HG03575 (cell line): ENCODE measurements at regions not wholly inside any gene's neighbourhood (a gene's known extent, or its start where the extent isn't known, plus 50 kb on each side); places are given as distances from the start of the nearest gene placed in this dataset.

ENCODE experiments used
- ATAC-seq: cut with Tn5 transposase; IDR thresholded peaks from one replicate; pipeline ENCODE4 v1.9.1; 2021; ENCODE audit not compliant: unreplicated experiment, insufficient number of reproducible peaks, low FRiP score; ENCODE audit errors: extremely low read depth

DNA sequence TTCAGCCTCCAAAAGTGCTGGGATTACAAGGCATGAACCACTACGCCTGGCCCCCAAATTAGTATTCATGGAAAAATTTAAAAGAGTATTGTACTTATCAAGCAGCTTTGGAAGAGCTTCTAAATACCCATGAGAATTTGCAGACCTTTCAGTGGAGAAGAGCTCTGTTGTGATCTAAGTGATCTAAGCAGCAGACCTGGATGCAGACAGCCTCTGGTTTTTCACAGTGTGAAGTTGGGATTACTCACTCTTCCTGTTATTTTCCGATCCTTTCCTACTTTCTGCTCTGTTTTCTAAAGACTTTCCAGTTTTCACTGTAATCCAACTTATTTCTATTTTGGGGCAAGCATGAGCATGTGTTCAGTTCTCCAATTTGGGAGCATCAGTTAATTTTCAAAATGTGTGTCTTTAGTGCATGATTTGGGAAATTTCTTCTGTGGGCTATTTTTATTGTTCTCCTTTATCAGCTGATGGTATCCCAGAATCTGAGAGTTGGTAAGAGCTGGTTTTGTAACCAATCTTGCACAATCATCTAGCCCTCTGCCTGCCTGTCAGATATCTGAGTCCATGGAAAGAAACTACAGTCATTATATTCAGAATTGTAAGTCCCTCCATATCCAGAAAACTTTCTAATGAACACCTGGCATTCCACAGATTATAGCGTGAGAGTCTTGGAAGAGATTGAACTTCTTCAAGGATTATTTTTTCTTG lies 207.7 kb upstream of the DTNBP1 start:
- ATAC-seq: no peak

DNA sequence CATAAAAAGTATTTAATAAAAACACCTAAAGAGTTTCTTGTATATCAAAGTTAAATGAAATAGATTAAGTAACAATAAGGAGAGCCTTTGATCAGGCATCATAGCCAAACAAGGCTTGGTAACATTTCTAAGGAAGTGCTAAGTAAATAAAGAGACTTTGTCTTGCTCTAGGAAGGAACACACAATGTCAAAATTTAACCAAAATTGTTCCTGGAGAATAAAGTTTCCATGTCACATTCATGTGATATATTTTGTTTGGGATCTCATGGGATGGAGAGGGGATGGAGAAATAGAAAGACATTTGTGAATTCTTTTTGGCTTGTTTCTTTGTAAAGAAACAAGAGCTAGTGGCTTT lies 201.9 kb upstream of the DTNBP1 start:
- ATAC-seq: no peak

DNA sequence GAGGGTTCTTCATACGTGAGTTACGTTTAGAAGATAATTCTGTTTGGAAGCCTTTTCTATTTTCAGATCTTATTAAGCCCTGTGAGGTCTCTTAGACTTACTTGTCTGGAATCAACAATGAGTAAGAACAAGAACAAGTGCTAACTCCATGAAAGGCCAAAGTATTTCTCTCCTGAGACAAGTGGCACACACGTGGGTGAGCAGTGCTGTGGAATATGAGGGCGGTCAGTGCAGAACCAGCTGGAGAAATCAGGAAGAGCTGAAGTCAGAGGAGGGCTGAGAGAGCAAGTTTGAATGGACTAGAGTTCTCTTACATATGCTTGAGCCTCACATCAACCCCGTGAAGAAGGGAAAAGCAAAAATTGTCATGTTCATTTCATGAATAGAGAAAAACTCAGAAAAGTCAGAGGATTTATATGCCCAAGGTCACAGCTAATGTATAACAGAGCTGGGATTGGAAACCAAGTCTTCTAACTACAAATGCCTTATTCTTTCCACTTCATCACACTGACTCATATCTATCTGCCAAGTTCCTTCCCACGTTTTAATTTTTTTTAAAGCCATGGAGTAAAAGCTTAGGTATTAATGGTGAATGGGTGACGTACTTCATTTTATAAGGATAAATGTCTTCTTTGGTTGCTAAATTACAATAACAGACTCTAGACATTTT lies 201.3 kb upstream of the DTNBP1 start:
- no peak for ATAC-seq

DNA sequence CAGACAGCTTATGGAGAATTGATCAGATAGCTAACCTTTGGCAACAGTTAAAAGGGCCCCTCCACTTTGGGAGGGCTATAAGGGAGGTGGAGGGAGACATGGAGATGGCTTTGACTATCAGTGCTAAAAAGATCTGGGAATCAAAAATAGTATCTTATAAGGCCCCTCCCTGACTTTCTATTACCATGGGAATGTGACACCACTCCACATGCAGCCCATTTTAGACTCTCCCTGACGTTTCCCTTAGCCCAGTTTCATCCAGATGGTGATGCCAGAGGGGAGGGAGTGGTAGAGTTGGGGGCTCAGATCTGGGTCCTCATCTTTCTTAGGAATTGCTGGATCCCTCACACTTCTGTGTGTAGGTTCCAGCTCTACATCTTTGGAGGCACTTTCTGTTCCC lies 200.0 kb upstream of the DTNBP1 start:
- no peak for ATAC-seq

DNA sequence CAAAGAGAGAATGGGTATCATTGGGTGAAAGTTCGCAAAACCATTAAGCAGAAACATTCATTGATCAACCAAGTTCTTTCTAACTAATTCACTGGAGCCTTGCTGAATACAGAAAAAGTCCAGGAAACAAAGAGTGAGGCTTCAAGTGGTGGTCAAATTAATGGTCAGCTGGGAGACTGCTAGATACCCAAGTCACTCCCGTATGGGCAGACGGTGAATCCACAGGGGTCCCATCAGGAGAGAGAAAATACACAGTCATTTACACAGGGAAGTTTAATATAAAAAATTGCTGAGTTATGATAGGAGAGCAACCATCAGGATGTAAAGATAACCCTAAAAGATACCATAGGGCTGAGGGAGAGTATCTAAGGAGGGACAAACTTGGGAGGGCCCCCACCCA lies 198.7 kb upstream of the DTNBP1 start:
- ATAC-seq: no peak

DNA sequence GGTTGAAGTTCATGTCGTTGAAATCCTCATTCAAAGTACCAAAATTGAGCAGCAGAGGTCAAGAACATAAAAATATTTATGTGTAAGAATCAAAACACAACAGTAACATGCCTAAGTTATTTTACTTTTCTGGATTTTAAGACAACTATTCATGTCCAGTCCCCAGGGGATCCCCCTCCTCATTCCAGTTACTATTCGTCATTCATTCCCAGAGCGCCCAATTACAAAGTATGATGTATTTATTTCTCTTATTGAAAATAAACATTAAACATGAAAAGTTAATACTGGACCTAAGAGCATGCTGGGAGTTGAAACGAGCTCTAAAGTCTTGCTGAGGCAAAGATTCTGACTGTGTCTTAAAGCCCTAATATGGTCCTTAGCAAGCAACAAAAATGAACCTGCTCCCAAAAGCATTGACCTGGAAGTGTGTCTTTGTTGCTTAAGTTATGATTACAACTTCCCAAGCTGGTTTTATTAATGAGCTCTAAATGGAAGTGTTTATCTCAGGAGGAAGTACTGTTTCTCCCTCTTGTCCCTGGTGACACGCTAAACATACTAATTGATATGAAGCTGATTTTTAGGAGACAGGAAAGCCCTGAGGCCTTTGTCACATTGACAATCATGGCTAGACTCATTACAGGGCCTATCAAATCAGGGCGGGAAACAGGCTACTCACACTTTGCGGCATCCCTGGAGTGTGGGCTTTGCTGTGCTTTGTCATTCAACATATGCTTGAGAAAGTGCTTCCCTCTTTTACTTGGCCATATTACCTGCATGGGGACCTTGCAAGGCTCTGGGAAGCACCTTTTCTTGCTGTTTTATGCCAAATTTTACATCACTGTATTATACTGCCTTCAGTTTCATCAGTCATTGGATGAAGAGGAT lies 192.2 kb upstream of the DTNBP1 start:
- no peak for ATAC-seq

DNA sequence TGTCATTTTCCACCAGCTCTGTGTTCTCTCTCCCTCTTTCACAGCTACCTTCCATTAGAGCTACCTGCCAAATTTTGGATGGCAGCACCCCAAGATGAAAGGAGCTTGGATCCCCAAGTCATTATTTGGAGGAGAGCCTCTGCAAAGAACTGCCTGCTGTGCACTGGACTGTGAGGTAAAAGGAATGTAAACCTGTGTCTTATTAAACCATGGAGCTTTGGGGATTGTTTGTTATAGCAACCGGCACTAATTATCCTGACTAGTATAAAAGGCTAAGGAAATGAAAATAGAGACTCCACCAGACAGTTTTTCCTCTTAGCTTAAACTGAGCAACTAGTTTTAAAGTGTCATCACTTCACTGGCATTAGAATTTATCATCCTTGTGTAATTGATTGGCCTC lies 191.6 kb upstream of the DTNBP1 start:
- ATAC-seq: no peak

DNA sequence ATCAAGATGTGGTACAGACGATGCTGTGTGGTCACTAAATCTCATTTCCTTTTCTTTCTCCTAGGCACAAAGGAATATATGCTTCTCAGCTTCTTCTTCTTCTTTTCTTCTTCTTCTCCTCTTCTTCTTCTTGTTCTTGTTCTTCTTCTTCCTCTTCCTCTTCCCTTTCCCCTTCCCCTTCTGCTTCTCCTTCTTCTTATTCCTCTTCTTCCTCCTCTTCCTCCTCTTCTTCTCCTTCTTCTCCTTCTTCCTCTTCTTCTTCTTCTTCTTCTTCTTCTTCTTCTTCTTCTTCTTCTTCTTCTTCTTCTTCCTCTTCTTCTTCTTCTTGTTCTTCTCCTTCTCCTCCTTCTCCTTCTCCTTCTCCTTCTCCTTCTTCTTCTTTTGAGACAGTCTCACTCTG lies 190.4 kb upstream of the DTNBP1 start:
- ATAC-seq: no peak

DNA sequence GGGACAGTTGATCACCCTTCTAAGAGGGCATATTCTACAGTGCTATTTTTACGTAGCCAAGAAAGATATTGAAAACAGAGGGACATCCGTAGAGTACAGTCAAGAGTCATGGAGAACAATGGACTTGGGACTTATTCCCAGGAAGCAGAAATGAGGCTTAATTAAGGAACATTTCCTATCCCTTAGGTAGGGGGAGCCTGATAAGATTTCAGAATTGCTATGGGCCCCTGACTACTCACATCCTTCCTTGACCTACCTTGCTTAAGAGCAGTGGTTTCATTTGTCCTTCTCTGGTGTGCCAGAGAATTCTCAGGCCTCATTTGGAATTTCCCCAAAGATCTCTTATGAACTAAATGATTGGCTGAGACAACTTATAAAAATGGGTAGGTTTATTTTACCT lies 189.5 kb upstream of the DTNBP1 start:
- no peak for ATAC-seq

DNA sequence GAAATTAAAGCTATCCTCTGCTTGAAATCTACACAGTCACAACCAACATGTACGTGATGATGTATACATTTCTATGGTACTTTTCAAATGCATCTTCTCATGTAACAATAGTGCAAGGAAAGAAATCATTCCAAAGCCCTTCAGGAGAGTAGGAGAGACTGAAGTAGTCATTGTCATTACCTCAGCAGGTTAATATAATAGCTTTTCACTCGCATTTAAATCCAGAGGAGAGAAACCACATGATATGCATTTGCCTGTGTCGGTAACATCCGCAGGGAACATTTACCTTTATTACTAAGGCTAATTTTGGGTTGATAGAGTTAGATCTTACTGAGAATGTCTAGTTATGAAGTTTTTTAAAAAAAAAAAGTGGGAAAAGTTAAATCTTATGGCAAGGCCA lies 186.6 kb upstream of the DTNBP1 start:
- no peak for ATAC-seq

DNA sequence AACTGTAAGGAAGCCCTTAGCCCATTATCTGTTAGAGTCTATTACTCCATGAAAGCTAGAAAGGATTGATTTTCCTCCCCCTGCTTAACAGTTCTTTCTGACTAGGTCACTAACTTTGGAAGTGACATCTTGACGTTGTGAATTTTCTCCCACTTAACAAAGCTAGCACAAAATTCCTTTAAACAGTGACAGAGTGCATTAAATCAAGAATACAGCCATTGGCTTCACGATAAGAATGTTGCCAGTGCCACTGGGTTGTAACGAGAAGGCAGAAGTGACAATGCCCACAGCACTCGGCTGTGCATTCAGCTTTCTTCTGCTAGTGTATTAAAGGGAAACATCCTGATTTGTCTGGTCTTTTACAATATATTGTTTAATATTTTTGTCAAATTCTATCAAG lies 182.7 kb upstream of the DTNBP1 start:
- no peak for ATAC-seq

DNA sequence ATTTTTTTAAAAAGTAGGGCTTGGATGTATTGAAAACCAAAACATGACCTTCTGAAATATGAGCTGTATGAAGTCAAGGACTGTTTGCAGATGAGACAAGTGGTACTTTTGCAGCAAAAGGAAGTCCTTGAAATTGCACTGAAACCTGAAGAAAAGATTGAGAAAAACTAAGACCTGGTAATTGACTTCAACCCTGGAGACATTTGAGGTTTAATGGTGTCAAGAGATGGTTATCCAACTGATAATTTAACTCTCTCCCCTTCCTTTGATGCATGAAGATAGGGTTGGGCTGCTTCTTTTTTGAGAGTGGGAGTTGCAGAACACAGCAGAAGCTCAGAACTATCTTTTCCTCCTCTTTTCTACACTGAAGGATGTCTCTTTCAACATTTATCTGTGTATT lies 180.9 kb upstream of the DTNBP1 start:
- no peak for ATAC-seq

DNA sequence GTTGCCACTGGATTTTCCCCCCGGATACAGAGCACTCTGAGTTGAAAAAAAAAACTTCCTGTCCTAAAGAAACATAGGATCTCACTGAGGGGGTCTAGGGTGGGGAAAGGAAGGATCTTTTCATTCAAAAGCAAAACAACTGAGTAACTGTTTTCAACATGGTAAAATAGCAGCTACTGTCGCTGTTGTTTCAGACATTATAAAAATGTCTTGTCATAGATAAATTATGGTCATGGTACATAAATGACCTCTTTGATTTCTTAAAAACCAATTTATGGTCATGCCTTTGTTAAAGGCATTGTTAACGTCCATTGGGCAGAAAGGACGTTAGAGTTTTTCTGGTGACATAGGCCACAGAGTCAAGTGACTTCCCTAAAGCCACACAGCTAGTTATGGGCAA lies 180.4 kb upstream of the DTNBP1 start:
- ATAC-seq: no peak

DNA sequence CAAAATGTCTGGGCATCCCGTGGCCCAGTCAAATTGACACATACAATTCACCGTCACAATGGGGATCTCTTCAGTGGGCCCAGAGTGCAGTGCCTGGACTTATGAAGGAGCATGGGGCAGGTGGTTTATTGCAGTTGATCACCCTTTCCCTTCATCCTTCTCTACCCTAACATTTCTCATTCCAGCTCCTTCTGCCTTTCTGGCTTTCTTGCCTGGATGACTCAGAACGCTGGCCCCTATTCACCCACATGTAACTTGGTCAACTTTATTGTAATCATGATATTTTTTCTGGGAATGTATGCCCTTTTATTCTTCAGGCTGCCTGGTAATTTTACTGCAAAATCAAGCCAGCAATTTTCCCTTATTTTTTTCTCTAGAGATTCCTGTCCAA lies 179.9 kb upstream of the DTNBP1 start:
- no peak for ATAC-seq

DNA sequence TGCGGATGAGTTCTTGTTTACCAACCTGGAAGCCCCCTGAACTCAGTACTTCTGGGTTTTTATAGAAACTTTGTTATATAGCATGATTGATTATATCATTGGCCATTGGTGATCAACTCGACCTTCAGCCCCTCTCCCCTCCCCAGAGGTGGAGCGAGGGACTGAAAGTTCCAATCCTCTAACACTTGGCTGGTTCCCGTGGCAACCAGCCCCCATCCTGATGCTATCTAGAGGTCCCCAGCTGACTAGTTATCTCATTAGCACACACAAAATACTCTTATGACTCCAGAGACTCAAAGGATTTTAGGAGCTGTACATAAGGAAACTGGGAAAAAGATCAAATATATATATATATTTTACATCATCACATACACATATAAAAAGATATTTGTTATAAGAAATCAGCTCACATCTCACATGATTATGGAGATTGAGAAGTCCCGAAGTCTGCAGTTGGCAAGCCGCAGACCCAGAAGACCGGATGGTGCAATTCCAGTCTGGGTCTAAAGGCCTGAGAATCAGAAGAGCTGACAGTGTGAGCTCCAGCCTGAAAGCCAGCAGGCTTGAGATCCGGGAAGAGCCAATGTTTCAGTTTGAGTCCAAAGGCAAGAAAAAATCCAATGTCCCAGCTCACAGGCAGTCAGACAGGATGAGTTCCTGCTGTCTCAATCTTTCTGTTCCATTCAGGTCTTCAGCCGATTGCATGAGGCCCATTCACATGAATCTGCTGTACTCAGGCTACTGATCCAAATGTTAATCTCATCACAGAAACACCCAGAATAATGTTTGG lies 179.3 kb upstream of the DTNBP1 start:
- ATAC-seq: no peak

DNA sequence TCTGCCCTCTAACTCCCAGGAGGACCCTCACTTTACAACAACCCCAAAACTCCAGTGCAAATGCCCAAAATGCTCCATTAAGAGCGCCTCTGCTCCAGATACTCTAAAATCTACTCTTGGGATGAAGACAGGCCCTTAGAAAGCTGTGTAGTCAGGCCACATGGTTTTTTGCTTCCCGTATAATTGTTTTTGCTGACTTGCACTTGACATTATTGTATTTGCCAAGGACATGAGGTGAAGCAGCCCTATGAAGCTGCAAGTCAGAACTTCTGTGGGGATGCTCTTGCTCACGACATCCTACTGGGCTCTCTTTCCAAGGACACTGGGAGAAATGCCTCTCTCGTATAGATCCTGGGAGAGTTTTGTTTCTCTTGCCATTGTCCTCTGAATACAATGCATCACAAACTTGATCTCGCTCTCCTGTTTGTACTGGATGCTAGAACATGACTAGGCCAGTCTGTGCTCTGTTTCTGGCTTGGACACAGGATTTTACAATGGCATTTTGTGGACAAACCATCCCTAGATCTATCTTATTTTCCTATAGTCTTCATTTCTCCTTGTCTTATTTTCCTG lies 177.2 kb upstream of the DTNBP1 start:
- no peak for ATAC-seq

DNA sequence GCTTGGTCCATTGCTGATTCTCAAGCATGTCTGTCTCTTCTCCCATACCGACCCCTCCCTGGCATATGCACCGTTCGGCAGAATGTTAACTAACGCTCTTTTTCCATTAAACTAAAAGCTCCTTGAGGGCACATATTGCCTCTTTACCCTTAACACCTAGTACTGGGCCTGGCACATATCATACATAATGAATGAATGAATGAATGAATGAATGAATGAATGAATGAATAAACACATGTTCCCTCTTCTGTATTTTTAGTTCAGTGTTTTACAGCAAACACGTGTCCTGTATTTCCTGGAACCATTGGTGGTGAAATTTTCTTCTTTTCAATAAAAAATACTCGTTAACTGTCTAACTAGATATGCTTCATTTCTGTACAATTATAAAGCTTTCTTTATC lies 174.4 kb upstream of the DTNBP1 start:
- ATAC-seq: no peak

DNA sequence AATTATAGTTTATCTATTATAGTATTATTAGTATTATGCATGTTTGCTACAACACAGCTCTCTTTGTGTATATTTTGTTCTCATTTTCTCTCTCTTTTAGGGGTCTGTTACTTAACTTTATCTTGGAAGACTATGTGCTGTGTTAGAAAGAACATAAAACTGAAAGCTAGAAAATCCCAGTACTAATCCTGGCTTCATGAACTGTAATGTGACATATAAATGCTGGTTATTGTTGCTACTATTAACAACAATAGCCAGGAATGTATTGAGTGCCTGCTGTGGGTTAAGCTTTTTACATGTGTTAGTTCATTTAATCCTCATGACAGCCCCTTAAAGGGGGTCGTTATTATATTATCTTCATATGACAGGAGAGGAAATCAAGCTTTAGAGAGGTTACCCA lies 170.0 kb upstream of the DTNBP1 start:
- ATAC-seq: no peak

DNA sequence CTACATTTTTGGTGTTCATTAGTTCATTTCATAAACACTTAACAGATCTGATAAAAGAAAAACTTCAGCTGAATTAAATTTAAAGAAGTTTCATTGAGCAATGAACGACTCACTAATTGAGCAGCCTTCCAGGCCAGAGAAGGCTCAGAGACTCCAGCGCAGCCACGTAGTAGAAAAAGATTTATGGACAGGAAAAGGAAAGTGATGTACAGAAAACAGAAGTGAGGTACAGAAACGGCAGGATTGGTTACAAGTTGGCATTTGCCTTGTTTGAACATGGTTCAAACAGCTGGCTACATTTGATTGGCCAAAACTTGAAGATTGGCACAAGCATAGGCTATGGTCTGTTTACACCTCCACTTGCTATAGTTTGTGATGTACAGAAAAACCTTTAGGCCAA lies 166.3 kb upstream of the DTNBP1 start:
- no peak for ATAC-seq
